GM21723 (cell line): ENCODE measurements at regions not wholly inside any gene's neighbourhood (a gene's known extent, or its start where the extent isn't known, plus 50 kb on each side); places are given as distances from the start of the nearest gene placed in this dataset.

Source experiments
- ATAC-seq: cut with Tn5 transposase; IDR thresholded peaks from one replicate; pipeline ENCODE4 v1.9.1; 2021; ENCODE audit warnings: mild to moderate bottlenecking, moderate library complexity; ENCODE audit not compliant: unreplicated experiment

DNA sequence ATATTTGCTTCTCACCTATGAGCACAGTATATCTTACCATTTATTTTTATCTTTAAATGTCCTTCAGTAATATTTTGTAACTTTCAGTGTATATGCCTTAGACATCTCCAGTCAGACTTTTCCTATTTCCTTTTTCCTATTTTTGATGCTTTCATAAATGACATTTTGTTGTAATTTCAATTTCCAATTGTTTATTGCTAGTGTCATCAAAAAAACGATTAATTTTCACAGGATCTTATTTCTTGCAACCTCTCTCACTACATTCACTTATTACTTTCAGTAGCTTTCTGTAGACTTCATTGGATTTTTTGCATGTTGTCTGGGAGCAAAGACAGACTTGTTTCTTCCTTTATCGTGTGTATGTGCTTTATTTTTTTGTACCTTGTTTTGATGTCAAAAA is 602.4 kb downstream of the AJAP1 start:
- ATAC-seq, result no peak

DNA sequence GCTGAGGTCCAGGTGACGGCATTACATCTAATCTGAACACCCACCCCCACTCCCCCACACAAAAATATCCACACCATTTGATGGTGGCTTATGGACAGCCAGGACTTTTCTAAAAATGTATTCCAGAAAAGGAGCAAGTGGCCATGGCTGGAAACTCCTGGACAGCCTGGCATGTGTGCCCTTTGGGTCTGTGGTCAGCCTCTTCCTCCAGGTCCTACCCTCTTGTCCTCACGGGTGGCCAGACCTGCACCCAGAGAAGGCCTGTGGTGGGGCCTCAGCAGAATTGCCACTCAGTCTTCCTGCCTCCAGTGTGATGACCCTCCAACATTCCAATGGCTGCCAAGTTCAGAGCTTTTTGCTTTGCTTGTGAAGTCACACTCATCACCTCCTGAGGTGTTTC is 600.6 kb downstream of the AJAP1 start:
- ATAC-seq, result no peak

DNA sequence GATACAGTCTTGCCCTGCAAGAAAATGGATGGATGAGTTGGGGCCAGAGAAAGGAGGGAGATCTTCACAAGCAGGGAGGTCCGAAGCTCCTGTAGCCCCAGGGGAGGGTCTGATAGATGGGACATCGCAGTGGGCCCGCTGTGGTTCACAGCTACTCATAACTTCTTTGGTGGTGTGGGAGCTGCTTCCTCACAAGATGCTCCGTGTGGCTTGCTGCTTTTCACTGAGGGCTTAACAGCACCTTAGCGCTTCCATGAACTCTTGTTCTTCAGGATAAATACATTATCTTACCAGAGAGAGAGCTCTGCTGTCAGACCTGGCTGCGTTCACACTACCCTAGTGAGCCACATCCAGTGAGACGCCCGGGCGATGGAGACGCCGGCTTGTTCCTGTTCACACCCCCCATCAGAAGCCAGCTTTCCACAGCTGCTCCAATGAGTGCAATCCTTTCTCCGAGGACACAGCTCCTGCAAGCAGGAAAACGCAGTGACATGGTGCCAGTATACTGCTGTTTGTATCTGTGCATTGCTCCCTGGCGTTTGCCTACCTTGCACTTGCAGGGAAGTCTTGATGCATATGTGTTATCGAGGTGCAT is 599.8 kb downstream of the AJAP1 start:
- ATAC-seq, result no peak

DNA sequence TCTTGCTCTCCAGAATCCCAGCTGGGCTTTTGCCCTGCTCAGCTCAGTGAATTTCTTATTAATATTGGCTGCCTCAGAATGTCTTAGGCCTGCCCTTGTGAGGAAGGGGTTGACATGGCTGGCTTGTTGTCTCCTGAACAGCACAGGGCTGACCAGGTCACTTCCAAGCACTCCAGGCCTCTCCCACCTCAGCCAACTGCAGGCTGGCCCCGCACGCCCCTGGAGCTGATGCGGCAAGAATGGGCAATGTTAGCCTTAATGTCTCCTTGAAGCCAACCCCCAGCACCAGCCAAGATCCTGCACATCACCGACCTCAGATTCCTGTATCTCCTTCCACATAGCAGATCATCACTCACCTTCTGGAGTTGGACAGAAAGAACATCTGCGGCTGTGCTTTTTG is 598.6 kb downstream of the AJAP1 start:
- no peak for ATAC-seq

DNA sequence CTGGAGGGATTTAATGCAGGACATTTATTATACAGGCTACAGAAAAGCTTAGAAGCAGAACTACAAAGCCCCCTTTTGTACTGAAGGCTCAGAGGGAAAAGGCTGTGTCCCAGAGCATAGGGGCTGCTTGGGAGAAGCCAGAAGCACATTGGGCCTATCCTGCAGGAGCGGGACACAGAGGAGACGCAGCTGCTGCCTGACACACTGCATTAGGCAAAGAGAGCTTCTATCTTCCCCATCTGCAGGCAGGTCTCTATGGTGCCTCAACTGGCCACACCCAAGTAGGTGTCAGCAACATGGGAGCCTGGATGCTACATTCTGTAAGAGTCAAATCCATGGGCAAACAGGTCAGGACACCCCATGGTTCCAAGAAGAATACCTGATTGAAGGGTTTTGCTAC is 595.9 kb downstream of the AJAP1 start:
- no peak for ATAC-seq

DNA sequence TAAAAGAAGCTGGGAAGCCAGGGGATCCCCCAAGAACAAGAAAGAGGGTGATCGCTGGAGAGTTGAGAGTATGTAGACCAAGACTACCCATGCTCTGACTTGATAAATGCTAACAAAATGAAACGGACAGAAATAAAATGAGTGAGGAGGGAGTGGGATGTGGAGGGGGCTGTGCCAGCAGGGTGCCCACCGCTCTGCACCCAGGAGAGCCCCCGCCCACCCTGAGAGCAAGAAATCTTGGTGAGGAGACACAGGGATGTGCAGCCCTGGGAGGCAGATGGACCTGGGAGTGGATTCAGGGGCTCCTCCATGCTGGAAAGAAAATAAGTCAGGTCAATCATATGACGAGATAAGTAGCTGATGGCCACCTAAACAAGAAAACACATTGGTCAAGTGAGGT is 590.9 kb downstream of the AJAP1 start:
- ATAC-seq, result no peak

DNA sequence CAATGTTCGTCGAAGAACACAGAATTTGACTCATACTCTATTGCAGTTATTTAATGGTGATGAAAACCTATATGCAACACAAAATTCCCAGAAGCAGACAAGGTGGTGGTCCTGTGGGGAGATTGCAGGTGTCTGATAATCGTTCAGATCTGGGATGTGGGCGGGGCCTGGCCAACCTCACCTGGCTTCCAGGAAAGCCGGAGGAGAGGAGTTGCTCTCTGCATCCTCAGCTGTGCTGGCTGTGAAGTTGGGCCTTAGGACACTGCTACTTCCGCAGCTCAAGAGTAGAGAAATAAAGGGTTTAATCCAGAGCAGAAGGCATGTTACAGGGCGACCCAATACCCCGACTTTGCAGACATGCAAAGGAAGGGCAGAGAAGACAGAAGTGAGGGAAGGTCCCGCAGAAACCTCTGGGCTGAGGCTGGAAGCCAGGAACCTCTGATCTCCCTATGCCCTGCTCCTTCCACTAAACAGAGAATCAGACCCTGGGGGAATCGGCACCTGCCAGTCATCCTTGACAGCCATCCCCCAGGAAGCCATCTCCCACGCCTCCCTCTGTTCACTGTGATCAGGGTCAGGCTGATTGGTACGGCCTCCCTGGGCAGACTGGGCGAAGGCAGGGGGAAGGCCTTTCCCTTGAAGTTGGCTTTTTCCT is 590.3 kb downstream of the AJAP1 start:
- no peak for ATAC-seq

DNA sequence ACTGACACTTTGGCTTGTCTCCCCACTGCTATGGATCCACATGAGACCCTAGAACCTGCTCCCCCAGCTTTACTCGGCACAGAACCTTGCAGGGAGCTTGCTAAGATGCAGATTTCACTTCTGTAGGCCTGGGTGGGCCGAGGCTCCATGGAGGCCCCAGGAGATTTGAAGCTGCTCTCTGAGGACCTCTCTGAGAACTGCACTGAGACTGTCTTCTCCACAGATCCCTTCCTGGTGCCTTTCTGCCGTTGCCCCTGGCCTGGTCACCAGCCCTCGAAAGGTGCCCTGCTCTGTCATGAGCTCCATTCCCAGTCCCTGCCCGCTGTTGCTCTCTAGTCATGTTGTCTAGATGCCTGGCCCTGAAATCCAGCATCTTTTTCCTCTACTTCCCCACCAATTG is 588.4 kb downstream of the AJAP1 start:
- ATAC-seq, result no peak

DNA sequence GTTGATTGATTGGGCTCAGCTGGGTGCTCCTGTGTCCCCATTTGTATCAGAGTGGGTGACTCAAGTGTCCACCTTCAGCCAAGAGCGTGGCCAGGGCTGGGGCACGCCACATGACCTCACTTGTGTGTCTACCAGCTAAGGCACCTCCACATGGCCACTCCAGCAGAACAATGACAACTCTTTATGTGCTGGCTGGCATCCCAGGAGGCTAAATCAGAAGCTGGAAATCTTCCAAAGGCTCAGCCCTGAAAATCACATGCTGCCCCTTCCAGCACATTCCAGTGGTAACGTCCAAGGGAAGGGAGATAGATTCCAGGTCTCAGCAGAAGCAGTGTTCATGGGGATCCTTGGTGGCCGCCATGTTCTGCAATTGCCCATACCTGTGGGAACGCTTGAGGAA is 585.5 kb downstream of the AJAP1 start:
- no peak for ATAC-seq

DNA sequence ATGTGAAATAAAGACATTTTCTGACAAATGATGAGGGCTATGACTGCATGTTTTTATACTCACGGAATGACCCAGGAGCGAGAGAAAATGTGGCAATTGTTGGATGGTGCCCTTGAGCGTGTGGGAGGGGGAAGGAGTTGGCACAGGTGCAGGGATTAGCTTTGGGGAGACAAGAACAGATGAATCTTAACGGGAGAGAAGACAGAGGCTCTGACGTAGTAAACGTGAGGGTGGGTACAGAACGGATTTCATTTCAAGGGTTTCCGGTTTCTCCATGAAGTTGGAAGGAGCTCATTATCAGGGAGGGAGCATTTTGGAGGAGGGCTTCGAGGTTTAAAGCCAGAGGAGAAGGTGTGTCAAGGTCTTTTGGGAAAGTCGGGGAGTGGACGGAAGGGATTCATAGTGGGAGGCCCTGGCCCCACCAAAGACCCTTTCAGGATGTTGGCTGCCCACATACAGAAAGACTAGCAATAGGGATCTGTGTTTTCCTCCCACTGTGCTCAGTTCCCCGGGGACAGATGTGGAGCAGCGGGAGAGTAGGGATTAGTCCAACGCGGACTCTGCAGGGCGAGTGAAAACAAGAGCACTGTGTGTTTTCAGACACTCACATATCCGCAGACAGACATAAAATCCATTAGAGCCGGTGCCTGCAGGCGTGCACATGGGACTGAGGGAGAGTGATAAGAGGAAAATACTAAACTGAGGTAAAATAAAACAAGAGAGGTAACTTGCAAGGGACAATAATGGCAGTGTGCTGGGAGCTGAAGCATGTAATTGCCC is 584.1 kb downstream of the AJAP1 start:
- ATAC-seq, result no peak

DNA sequence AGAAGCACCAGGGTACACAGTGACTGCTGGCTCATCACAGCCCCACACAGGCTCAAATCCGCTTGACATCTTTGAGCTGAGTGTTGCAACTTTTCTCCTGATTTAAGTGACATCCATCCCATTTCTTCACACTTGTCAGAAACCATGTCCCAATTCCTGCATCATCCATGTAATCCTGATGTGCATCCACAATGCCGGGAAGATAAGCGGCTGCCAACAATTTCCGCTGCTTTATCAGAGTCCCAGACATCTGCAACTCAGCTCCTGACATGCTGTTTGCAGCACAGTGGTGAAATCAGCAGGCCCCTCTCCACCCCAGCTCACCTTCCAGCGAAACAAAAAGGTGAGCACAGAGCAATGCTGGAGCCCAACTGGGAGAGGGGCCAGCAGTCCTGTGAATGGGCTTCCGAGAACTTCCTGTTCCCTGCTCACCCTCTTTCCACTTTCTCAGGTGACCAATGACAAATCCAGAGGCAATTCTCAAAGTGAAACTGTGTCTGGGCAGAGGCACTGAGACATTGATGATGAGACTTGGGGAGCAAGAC is 581.0 kb downstream of the AJAP1 start:
- no peak for ATAC-seq

DNA sequence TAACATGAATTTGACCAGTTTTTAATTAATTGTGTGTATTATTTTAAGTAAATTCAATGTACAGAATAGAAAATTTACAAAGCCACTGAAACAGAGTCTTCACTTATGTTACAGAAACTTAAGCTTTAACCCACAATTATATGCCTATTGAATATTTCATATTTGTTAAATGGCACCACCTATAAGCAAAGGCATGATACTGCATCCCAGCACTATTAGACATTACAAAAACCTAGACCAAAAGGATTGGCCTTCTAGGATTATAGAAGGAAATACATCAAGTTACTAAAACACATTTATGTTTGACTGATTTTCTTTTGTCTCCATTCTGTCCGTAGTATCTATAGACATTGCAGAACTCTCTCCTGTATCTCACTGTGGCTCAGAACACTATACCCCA is 578.1 kb downstream of the AJAP1 start:
- ATAC-seq, result no peak

DNA sequence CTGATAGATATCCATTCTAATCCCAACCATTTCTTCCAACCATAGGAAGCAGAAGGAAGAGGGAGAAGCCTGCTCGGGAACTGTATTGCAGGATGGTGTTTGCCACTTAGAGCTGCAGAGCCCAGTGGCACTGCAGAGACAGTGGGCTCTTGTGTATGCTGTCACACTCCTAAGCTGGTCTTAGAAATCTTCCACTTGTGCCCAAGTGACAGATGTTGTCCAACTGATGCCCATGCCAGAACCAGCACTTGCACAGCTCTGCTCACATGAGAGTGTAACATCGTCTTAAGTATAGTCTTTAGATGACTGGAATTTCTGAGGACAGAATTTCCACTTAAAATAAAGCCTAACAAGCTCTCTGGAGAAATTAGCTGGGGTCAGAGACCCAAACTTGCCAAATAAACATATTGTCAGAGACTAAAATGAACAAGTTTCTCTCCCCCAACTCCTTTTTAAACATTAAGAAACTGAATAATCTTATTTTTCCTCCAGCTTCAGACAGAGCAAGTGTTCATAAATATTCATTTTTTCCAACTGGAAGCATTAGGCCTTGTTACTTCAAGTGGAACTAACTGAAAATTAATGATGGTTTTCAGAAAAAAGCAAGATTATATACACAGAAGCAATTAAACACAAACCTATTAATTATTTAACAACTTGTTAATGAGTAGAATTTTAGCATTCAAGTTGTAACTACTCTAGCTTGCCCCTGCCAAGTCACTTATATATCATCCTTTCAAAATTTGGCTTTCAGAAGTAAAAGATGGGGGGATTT is 577.3 kb downstream of the AJAP1 start:
- ATAC-seq, result no peak

DNA sequence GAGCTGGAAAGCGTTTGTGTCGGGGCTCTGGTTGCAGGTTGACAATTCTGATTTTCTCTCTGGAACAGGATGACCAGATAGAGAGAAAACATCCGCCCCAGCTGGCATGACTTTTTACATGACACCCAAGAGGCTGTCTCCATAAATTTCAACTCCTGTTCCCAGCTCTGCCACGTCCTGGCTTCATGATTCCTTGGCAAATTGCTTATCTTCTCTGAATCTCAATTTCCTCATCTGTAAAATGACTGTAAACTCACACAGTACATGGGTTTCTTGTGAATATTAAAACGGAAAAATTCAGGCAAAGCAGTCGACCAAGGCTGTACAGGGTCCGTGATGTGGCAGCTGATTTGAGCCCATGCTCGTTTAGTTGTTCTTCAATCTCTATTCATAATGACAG is 572.7 kb downstream of the AJAP1 start:
- ATAC-seq, result no peak

DNA sequence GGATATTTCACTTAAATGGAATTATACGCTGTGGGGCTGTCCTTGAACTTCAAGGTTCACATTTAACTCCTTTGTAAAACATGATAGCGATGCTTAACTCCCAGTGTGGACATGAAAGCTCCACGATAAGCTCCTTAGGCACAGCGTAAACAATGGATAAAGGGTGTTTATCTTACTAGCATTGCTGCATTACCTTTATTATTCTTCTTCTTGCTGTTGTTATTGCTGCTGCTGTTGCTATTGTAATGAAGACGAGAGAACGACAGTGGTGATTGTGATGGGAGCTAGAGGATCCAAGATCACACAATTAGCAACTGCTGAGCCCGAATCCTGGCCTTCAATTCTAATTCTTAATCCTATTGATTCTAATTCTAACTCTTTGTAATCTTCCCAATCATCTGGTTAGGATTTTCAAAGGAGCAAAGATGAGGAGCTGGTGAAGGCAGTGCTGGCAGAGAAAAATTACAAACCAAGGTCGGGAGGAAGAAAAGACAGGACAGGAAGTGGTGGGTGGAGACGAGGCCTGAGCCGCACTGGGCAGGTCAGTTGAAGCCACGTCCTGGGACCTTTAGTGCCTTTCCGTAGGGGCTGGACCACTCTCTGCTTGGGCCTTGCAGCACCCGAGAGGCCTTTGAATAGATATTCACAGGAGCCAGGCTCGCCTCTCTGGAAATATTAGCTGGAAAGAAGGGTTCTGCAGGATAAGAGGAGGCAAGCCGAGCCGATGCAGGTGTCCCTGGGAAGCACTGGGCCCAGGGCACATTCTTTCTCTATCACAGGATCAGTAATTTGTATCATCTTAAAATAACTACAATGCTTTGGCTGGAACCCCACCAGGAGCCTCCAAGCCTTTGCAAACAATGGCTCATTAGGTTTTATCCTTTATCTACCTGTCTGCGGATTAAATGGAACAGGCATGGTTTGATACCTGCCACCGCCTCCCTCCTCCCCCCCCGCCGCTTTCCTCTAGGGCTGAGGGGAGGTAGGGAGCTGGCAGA is 571.6 kb downstream of the AJAP1 start:
- ATAC-seq, result no peak

DNA sequence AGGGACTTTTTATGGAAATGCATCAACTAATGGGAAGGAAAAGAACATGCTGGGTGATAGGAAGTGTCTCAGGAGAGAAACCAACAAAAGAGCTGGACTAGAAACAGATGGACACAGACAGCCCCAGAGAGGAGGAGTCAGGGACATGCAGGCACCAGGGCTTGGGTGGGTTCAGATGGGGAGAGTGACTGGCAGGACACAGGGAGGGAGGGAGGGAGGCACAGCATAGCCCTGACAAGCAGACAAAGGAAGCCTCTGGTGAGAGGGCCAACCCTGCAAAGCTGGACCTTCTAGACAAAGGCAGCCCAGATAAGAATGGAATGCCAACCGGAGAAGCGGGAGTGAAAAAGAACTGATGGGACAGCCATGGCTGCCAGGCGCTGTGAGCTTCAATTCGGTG is 568.8 kb downstream of the AJAP1 start:
- ATAC-seq, result no peak

DNA sequence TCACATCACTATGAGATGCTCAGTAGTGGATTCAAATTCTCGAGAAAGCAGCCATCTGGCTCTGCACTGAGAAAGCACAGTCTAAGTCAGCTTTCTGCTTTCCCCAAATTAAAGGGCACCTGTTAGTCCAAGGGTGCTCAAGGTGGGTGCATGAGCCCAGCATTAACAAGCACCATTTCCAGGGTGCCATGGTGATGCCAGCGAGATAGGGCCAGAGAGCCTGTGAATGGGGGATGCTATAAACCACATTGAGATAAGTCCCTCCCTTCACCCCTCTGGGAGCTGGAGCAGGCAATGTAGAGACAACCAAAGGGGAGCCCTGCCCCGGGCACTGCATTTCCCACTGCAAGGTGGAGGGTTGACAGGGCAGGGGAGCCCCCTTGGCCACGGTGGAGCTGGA is 568.2 kb downstream of the AJAP1 start:
- ATAC-seq, result no peak

DNA sequence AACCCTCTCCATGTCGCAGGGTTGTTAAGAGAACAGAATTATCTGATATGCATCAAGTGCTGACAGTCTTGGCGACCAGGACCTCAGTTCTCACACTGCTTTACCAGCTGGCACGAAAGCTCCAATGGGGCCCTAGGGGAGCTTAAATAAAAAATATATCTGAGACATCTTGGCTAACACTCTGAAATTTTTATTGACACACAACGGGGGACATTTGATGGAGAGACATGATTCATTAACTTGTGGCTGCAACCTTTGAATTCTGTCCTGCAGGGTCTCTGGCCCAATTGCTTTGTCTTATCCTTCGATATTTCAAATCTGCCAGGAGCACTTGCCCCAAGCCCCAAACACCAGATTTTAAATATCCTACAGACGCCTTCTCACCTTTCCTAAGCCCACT is 567.0 kb downstream of the AJAP1 start:
- ATAC-seq, result no peak

DNA sequence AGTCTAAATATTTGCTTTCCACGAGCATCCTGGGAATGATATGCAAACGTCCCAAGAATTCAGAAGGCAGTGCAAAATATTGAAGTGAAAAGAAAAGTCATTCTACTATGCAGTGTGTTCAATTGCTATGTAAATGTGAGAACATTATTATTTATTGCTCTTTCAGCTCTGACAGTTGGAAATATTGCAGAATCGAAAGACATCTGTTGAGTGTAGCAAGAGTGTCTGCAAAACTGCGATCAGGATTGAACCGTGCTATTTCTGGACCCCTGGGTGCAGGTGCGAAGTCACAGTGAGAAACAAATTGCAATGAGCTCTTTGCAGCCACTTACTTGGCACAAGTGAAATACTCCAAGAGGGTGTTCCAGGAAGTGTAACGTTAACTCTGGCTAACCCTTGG is 566.4 kb downstream of the AJAP1 start:
- no peak for ATAC-seq

DNA sequence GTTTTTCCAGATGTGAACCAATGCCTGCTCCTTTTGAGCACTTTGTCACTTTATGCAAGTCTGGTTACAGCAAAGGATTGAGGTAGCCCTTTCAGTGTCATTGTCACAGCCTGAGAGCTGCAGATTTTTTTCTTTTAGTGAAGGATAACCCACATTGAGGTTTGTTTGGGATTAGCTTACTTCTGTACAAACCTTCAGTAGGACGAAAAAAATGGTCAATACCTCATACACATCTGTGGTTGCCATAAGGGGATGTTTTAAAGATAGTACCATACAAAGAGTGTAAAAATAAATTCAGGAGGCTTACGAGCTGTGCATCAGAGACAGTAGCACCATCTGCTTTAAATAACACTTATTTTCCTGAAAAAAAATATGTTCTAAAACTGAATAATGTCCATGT is 566.0 kb downstream of the AJAP1 start:
- ATAC-seq, result no peak
